ENCODE measurements at regions not wholly inside any gene's neighbourhood (a gene's known extent, or its start where the extent isn't known, plus 50 kb on each side); places are given as distances from the start of the nearest gene placed in this dataset.

DNA sequence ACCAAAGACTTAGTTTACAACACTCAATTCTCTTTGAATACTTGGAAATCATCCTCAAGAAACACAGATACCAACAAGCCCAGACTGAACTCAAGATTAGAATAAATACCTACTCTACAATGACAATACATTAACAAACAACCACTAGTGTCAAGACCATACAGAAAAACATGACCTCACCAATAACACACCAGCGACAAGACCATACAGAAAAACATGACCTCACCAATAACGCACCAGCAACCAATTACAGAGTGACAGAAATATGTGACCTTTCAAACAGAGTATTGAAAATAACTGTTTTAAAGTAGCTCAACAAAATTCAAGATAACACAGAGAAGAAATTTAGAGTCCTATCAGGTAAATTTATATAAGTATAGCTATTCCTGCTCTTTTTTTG, 876.0 kb downstream of the EPHA3 start:
- TF ChIP-seq, protein P1, sequence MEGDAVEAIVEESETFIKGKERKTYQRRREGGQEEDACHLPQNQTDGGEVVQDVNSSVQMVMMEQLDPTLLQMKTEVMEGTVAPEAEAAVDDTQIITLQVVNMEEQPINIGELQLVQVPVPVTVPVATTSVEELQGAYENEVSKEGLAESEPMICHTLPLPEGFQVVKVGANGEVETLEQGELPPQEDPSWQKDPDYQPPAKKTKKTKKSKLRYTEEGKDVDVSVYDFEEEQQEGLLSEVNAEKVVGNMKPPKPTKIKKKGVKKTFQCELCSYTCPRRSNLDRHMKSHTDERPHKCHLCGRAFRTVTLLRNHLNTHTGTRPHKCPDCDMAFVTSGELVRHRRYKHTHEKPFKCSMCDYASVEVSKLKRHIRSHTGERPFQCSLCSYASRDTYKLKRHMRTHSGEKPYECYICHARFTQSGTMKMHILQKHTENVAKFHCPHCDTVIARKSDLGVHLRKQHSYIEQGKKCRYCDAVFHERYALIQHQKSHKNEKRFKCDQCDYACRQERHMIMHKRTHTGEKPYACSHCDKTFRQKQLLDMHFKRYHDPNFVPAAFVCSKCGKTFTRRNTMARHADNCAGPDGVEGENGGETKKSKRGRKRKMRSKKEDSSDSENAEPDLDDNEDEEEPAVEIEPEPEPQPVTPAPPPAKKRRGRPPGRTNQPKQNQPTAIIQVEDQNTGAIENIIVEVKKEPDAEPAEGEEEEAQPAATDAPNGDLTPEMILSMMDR (IDR thresholded peaks at IDR 0.05): no peak
- no peak for TF ChIP-seq POLR2A (IDR thresholded peaks at IDR 0.05)
